LNCAP (cell line): ENCODE measurements at regions not wholly inside any gene's neighbourhood (a gene's known extent, or its start where the extent isn't known, plus 50 kb on each side); places are given as distances from the start of the nearest gene placed in this dataset.

Experiments
- CTCF ChIP-seq: fragments of 450-650 bp; IDR thresholded peaks from 2 replicates; pipeline ENCODE4 v1.5.1; 2017; ENCODE audit warnings: mild to moderate bottlenecking

- no peak for TF ChIP-seq CTCF
Measured at GRCh38 chr2:236805800-236806531, 236.3 kb downstream of the ACKR3 start.

- no peak for TF ChIP-seq CTCF
Measured at GRCh38 chr2:236809716-236810115, 240.1 kb downstream of the ACKR3 start.

- TF ChIP-seq CTCF: no peak
Measured at GRCh38 chr2:236811062-236811656, 241.5 kb downstream of the ACKR3 start.

GRCh38 chr2:236813766-236814165, 244.1 kb downstream of the ACKR3 start:
- TF ChIP-seq CTCF: no peak

- TF ChIP-seq CTCF: no peak
Measured at GRCh38 chr2:236814593-236814992, 245.0 kb downstream of the ACKR3 start.

GRCh38 chr2:236815746-236816145, 246.1 kb downstream of the ACKR3 start:
- no peak for TF ChIP-seq CTCF

- TF ChIP-seq CTCF: no peak
Measured at GRCh38 chr2:236816197-236817170, 246.9 kb downstream of the ACKR3 start.
